SK-MEL-5 (cell line): ENCODE measurements at regions not wholly inside any gene's neighbourhood (a gene's known extent, or its start where the extent isn't known, plus 50 kb on each side); places are given as distances from the start of the nearest gene placed in this dataset.

Experiments
- DNase-seq: peaks from one replicate; pipeline ENCODE4 v3.0.0-alpha.2; 2016; ENCODE audit warnings: low read depth, low spot score
- in situ Hi-C: cut with HindIII; loops from 2 replicates; pipeline ENCODE4 v1.10.0; 2016; ENCODE audit warnings: low sequenced_read_pairs, high pct_unique_total_duplicates, low pct_unique_long_range_greater_than_20kb

GRCh38 chr12:92038476-92038875 is 107.2 kb downstream of the BTG1 start:
- in situ Hi-C loops, result no loop called here

GRCh38 chr12:92036771-92037453 is 108.7 kb downstream of the BTG1 start:
- DNase-seq, result peak; percentile 34
- in situ Hi-C loops, result no loop called here

More at GRCh38 chr12:92038476-92038875, 107.2 kb downstream of the BTG1 start:
- DNase-seq, result peak; percentile 42

- no peak for DNase-seq
- in situ Hi-C loops, result no loop called here
Observed at GRCh38 chr12:92036061-92036620, 109.5 kb downstream of the BTG1 start.

- in situ Hi-C loops, result no loop called here
- DNase-seq, result no peak
Observed at GRCh38 chr12:92035477-92035876, 110.2 kb downstream of the BTG1 start.

GRCh38 chr12:92034858-92035401 is 110.7 kb downstream of the BTG1 start:
- peak; percentile 84 for DNase-seq
- in situ Hi-C loops, result no loop called here

GRCh38 chr12:92034083-92034482 is 111.6 kb downstream of the BTG1 start:
- no peak for DNase-seq
- in situ Hi-C loops, result no loop called here

- DNase-seq, result no peak
- in situ Hi-C loops, result no loop called here
Observed at GRCh38 chr12:92032965-92033364, 112.7 kb downstream of the BTG1 start.

- no peak for DNase-seq
- in situ Hi-C loops, result no loop called here
Observed at GRCh38 chr12:92032101-92032500, 113.5 kb downstream of the BTG1 start.

GRCh38 chr12:92030618-92031017 is 115.0 kb downstream of the BTG1 start:
- DNase-seq, result no peak
- in situ Hi-C loops, result no loop called here

GRCh38 chr12:92029902-92030586 is 115.6 kb downstream of the BTG1 start:
- peak; percentile 94 for DNase-seq
- in situ Hi-C loops, result no loop called here

GRCh38 chr12:92029136-92029535 is 116.5 kb downstream of the BTG1 start:
- no peak for DNase-seq
- in situ Hi-C loops, result no loop called here

- no peak for DNase-seq
- in situ Hi-C loops, result no loop called here
Observed at GRCh38 chr12:92028441-92028709, 117.3 kb downstream of the BTG1 start.

- in situ Hi-C loops, result no loop called here
- DNase-seq, result no peak
Observed at GRCh38 chr12:92027701-92028440, 117.8 kb downstream of the BTG1 start.

- in situ Hi-C loops, result no loop called here
- no peak for DNase-seq
Observed at GRCh38 chr12:92027243-92027642, 118.4 kb downstream of the BTG1 start.

GRCh38 chr12:92025462-92026207 is 120.0 kb downstream of the BTG1 start:
- in situ Hi-C loops, result no loop called here
- peak; percentile 83 for DNase-seq

GRCh38 chr12:92022093-92022492 is 123.6 kb downstream of the BTG1 start:
- in situ Hi-C loops, result no loop called here

GRCh38 chr12:92021666-92022035 is 124.0 kb downstream of the BTG1 start:
- in situ Hi-C loops, result no loop called here
- peak; percentile 86 for DNase-seq

More at GRCh38 chr12:92022093-92022492, 123.6 kb downstream of the BTG1 start:
- DNase-seq, result no peak
